Suppressor macrophage (primary cell): ENCODE measurements at regions not wholly inside any gene's neighbourhood (a gene's known extent, or its start where the extent isn't known, plus 50 kb on each side); places are given as distances from the start of the nearest gene placed in this dataset.
A peak's percentile ranks its signal among the peaks of the same experiment; 100 is the strongest.

Source experiments
- DNase-seq, 4 experiments: peaks; one replicate each; pipeline ENCODE4 v3.0.0-alpha.2; 2020 to 2022

- DNase-seq: peak in 3 of 4 experiments; percentile 3 to 41 (median 29)
Observed at GRCh38 chr12:20211541-20211940, 156.8 kb upstream of the PDE3A start.

DNA sequence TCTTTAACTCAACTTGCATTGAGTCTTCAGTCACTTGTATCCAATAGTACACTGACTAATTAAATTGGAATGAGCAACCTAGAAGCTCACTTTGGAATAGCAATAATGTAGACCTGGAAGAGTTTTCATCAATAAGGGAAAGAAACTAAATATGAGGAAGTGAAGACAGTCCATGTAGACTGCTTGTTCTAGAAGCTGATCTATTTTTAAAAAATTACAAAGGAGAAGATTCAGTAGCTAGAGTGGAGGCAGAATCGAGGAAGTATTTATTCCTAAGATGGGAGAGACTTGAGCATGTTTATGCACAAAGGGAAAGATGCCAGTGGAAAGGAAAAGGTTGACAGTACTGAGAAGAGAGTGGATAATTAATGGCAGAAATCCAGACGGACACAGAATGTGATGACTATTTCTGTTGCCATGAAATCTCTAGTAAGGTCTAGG, 156.3 kb upstream of the PDE3A start:
- DNase-seq: peak; percentile 3 to 65 (median 38)

GRCh38 chr12:20212658-20213555, 155.4 kb upstream of the PDE3A start:
- peak; percentile 78 to 90 (median 80) for DNase-seq

DNA sequence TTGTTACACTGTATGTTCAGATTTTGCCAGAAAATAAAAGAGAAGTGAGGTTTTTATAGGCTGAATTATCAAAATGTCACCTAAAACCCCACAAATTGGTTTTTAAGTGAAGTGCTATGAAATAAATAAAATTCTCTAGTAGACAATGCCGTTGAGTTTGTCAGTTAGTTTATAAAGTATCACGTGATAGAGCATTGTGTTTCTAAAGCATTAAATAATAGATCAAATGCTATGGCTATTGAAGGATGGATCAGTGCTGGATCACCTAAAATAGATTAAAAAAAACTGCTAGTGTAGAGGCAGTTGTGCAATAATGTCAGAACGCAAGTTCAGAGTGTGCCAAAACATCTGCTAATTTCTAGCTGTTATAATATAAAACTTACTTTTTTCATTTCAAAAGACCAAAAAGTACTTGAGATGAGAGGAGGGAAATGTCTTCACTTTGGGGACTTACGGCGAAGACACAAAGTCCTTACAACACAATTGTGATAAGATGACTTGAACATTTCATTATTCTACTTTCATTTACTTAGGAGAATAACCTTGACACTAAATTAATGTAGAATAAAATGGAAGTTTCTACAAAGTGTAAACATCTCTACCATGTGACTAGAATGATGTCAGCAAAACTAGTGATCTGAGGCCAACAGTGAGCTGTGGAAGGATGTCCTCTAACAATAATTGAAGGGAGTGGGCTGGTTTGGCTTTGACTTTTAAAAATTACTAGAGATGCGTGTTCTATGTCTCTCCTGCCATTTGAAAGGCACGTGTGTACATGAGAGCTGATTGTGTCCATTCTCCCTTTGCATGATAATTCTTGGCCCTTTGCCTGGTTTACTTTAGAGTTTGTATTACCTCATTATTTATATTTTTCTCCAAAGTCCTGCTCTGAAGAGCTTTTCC, 154.4 kb upstream of the PDE3A start:
- peak in 2 of 4 experiments; percentile 5 to 17 for DNase-seq

DNA sequence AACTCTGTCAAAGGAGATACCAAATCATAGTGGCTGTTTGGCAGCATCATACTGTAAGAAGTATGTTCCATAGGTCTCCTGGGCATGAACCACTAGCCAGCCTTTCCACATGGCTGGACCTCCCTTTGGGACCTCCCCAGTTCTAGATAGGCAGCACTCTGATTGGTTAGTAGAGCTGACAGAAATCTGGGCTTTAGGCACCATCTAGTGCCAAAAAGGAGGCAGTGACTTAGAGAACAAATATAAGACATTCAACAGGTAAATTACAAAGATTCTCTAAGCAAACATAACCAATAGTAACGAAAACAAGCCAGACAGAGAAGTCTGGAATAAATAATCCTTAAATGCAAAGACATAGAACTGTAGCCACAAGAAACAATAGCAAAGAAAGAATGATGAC, 148.0 kb upstream of the PDE3A start:
- DNase-seq: peak; percentile 35 to 68 (median 58)

- DNase-seq: no peak
Observed at GRCh38 chr12:20232931-20233675, 135.2 kb upstream of the PDE3A start.

- DNase-seq: no peak
Observed at GRCh38 chr12:20234474-20234873, 133.9 kb upstream of the PDE3A start.

- DNase-seq: no peak
Observed at GRCh38 chr12:20237091-20237490, 131.2 kb upstream of the PDE3A start.

DNA sequence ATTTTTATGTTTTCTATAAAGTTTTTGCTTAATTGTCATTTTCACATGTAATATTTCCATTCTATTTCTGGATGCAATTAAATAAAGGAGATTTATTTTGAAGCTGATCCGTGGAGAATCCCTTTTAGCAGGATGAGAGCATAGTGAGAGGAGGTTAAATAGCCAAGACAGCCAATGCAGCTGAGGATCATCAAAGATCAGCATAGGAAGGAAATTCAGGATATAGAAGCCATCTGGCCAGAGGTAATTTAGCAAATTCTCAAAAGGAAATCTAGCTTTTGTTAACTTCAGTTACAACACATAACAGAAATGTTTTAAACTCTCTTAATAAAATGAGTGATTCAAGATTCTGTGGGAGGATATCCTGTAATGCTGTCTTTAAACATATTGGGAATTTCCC, 122.8 kb upstream of the PDE3A start:
- no peak for DNase-seq

GRCh38 chr12:20248646-20249045, 119.7 kb upstream of the PDE3A start:
- peak in 1 of 4 experiments; percentile 5 for DNase-seq

- no peak for DNase-seq
Observed at GRCh38 chr12:20250761-20251160, 117.6 kb upstream of the PDE3A start.

- DNase-seq: no peak
Observed at GRCh38 chr12:20257311-20257710, 111.0 kb upstream of the PDE3A start.

GRCh38 chr12:20259786-20260185, 108.6 kb upstream of the PDE3A start:
- no peak for DNase-seq

GRCh38 chr12:20260851-20261250, 107.5 kb upstream of the PDE3A start:
- DNase-seq: peak in 1 of 4 experiments; percentile 9

GRCh38 chr12:20262119-20262518, 106.2 kb upstream of the PDE3A start:
- no peak for DNase-seq

- no peak for DNase-seq
Observed at GRCh38 chr12:20264026-20264425, 104.3 kb upstream of the PDE3A start.

GRCh38 chr12:20264608-20265114, 103.7 kb upstream of the PDE3A start:
- no peak for DNase-seq

DNA sequence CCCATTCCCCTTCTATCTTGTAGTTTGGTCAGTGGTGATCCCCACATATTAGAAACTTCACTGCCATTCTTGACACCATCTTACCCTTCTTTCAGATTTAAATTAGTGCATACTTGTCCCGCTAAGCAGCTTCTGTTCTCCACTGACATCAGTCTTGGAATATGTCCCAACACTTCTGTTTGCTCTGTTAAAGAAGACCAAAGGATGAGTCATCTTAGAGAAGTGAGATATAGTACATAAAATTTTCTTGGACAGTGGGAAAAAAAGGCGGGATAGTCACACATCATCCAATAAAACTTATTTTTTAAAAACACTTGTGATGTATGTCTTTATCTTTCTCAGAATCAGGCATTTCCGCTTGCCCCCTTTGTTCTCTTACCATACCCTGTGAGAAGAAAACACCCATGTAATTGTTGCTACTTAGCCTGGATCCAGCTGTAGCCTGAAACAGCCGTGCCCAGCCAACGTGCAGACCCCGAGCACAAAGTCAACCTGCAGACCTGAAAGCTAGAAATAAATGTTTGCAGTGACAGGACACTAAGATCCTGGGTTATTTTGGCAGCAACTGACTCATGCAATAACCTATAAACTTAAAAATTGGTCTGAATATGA, 100.1 kb upstream of the PDE3A start:
- peak in 2 of 4 experiments; percentile 24 to 31 for DNase-seq

GRCh38 chr12:20268771-20269170, 99.6 kb upstream of the PDE3A start:
- DNase-seq: peak in 2 of 4 experiments; percentile 12 to 15

GRCh38 chr12:20269337-20270067, 98.8 kb upstream of the PDE3A start:
- no peak for DNase-seq

- DNase-seq: no peak
Observed at GRCh38 chr12:20270557-20270956, 97.8 kb upstream of the PDE3A start.
